PFSK-1 (cell line): ENCODE measurements at regions not wholly inside any gene's neighbourhood (a gene's known extent, or its start where the extent isn't known, plus 50 kb on each side); places are given as distances from the start of the nearest gene placed in this dataset.

ENCODE experiments used
- POLR2AphosphoS5 ChIP-seq: IDR thresholded peaks from 2 replicates; pipeline ENCODE4 v1.6.1; 2012; ENCODE audit warnings: low read depth, mild to moderate bottlenecking, control low read depth, low read length, moderate library complexity
- REST ChIP-seq, 2 experiments: IDR thresholded peaks; 2 replicates each; pipeline versions ENCODE4 v1.6.1 to v1.8.0; 2011 to 2012; ENCODE audit warnings: low read depth in 2 of 2, low read length in 2 of 2, control low read depth in 1 of 2, inconsistent platforms in 1 of 2, mild to moderate bottlenecking in 1 of 2, moderate library complexity in 1 of 2; ENCODE audit not compliant: insufficient read depth in 1 of 2
- SIN3A ChIP-seq: IDR thresholded peaks from 2 replicates; pipeline ENCODE4 v1.6.1; 2012; ENCODE audit warnings: mild to moderate bottlenecking, low read length, moderate library complexity, borderline replicate concordance; ENCODE audit not compliant: insufficient read depth
- TAF1 ChIP-seq: IDR thresholded peaks from 2 replicates; pipeline ENCODE4 v1.6.1; 2012; ENCODE audit warnings: low read length, control low read depth, borderline replicate concordance; ENCODE audit not compliant: insufficient read depth

GRCh38 chr12:59115995-59116394 is 195.7 kb upstream of the LRIG3 start:
- no peak for TF ChIP-seq POLR2AphosphoS5
- no peak for TF ChIP-seq REST (IDR thresholded peaks at IDR 0.05; ENCODE audit: insufficient read depth in 1 of 2, low read depth in 2 of 2, low read length in 2 of 2)
- TF ChIP-seq TAF1: no peak
- no peak for TF ChIP-seq SIN3A
